Bronchial epithelial cell (primary cell): ENCODE measurements at regions not wholly inside any gene's neighbourhood (a gene's known extent, or its start where the extent isn't known, plus 50 kb on each side); places are given as distances from the start of the nearest gene placed in this dataset.
"Not testable (repeated sequence)": the region's sequence is repeated elsewhere in the genome, so short reads cannot be mapped to it uniquely, and the experiment has no call there.

ENCODE experiments used
- DNase-seq: peaks from one replicate; pipeline ENCODE4 v3.0.0-alpha.2; 2010; ENCODE audit warnings: low read depth
- FAIRE-seq: peaks from 2 replicates; lab custom pipeline; 2011; peaks lifted over from hg19 to GRCh38; lab: Jason Lieb, UNC
- H3K27me3 ChIP-seq: 2 replicates; pipeline ENCODE4 v1.5.1; 2011; ENCODE audit warnings: low read length; ENCODE audit not compliant: control insufficient read depth, insufficient read depth
- H3K36me3 ChIP-seq: 2 replicates; pipeline ENCODE4 v1.5.1; 2011; ENCODE audit warnings: low read length; ENCODE audit not compliant: control insufficient read depth, insufficient read depth
- H3K4me3 ChIP-seq: 2 replicates; pipeline ENCODE4 v1.5.1; 2011; ENCODE audit warnings: mild to moderate bottlenecking, low read depth, low read length, control low read depth
- TF ChIP-seq, protein P1 (sequence below): IDR thresholded peaks from 2 replicates; pipeline ENCODE4 v1.5.1; 2011; ENCODE audit warnings: mild to moderate bottlenecking, moderate library complexity, low read length, control low read depth, inconsistent platforms; ENCODE audit not compliant: insufficient read depth, severe bottlenecking

DNA sequence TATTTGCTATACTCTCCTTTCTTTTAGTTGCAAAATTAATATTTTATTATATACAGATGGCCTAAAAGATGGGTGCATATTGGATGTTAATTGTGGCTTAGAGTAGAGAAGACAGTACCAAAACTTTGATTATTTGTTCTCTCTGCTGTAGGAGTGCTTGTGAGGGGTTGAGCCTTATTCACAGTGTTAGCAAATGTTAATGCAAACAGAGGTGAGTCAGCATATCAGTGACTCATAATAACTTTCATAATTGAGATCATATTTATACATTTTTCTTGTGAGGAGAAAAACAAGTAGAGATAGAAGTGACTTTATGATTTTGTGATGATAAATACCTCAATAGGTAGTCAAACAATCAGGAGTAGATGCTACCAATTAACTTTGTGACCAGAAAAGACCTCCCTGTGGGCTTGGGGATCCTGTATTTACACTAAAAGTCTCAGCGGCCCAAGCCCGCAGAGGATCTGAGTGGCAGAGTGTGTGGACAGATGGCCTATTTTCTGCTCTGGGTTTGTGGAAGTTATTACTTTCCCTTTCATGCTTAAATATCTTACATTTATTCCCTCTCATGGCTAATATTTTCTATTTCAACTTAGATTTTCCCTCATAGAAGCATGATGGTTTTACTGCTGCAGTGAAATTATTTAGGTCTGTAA, 226.5 kb downstream of the TAF11L14 start:
- Histone ChIP-seq H3K36me3 (no peaks in the 10 kb centered on the region), H3K27me3 (no peaks in the 10 kb centered on the region), H3K4me3 (no peak overlapping the region)
- TF ChIP-seq, protein P1, sequence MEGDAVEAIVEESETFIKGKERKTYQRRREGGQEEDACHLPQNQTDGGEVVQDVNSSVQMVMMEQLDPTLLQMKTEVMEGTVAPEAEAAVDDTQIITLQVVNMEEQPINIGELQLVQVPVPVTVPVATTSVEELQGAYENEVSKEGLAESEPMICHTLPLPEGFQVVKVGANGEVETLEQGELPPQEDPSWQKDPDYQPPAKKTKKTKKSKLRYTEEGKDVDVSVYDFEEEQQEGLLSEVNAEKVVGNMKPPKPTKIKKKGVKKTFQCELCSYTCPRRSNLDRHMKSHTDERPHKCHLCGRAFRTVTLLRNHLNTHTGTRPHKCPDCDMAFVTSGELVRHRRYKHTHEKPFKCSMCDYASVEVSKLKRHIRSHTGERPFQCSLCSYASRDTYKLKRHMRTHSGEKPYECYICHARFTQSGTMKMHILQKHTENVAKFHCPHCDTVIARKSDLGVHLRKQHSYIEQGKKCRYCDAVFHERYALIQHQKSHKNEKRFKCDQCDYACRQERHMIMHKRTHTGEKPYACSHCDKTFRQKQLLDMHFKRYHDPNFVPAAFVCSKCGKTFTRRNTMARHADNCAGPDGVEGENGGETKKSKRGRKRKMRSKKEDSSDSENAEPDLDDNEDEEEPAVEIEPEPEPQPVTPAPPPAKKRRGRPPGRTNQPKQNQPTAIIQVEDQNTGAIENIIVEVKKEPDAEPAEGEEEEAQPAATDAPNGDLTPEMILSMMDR: no peak
- FAIRE-seq: no peak
- peak; percentile 94 for DNase-seq

DNA sequence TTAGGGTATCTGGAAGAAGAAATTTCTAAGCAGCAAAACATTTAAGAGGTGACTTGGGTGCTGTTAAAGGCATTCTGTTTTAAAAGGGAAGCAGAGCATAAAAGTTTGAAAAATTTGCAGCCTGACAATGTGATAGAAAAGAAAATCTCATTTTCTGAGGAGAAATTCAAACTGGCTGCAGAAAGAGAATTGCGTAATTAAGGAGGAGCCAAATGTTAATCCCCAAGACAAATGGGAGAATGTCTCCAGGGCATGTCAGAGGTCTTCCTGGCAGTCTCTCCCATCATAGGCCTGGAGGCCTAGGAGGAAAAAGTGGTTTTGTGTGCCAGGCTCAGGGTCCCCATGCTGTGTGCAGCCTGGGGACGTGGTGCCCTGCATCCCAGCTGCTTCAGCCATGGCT, 230.6 kb downstream of the TAF11L14 start:
- peak; percentile 52 for FAIRE-seq
- DNase-seq, H3K4me3 ChIP-seq, H3K36me3 ChIP-seq, H3K27me3 ChIP-seq: not testable (repeated sequence)

DNA sequence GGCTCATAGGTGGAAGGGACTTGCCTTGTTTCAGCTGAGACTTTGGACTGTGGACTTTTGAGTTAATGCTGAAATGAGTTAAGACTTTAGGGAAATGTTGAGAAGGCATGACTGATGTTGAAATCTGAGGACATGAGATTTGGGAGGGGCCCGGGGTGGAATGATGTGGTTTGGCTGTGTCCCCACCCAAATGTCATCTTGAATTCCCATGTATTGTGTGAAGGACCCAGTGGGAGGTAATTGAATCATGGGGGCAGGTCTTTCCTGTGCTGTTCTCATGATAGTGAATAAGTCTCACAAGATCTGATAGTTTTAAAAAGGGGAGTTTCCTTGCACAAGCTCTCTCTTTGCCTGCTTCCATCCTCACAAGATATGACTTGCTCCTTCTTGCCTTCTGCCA, 231.7 kb downstream of the TAF11L14 start:
- H3K27me3 ChIP-seq, FAIRE-seq, H3K4me3 ChIP-seq, H3K36me3 ChIP-seq: not testable (repeated sequence)
- DNase-seq: peak; percentile 88

DNA sequence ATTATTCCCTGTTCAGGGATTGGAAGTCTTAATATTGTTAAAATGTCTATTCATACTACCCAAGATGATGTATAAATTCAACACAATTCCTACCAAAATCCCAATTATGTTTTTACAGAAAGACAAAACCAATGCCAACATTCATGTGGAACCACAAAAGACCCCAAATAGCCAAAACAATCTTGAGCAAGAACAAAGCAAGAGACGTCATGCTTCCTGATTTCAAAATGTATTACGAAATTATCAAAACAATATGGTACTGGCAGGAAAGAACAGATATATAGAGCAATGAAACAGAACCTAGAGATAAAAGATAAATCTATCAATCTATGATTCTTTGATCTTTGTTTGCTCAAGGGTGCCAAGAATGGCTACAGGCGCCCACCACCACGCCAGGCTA, 237.9 kb downstream of the TAF11L14 start:
- TF ChIP-seq, protein P1: no peak
- no peaks in the 10 kb centered on the region for H3K36me3 ChIP-seq
- DNase-seq (no peak), FAIRE-seq (no peak)
- no peak overlapping the region for H3K4me3 ChIP-seq
- no peaks in the 10 kb centered on the region for H3K27me3 ChIP-seq

DNA sequence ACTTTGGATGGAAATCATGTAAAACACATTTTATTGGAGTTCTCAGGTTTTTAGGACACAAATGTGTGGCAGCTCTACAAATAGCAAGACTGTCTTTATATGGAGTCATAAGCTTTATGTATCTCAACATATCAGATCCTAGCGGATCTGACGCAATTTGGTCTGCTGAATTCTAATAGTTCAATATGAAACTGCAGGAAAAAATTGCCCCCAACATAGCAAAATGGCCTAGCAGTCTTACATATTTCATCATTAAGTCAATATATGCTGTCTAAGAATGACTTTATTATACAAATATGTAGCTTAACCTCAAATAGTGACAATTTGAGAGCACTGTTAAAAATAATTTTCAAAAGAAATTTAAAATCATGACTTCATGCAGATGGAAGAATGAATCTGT, 244.3 kb downstream of the TAF11L14 start:
- Histone ChIP-seq H3K36me3 (no peaks in the 10 kb centered on the region), H3K4me3 (no peak overlapping the region), H3K27me3 (no peaks in the 10 kb centered on the region)
- DNase-seq: no peak
- no peak for FAIRE-seq
- TF ChIP-seq, protein P1: no peak

DNA sequence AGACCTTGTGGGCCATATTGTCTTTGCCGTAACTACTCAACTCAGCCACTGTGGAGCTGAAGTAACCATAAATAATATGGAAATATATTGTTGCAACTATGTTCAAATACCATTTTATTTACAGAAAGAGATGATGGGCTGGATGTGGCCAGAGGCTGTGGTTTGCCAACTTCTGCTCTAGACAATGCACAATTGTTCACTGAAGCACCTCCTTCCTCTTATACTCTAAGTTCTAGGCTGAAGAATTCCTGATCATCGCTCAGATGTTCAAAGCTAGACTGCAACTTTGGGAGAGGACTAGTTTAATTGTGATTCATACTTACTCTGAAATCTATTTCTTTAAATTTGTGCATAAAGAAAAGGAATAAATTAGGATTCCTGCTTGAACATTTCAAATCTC, 245.0 kb downstream of the TAF11L14 start:
- Histone ChIP-seq H3K36me3 (no peaks in the 10 kb centered on the region), H3K27me3 (no peaks in the 10 kb centered on the region), H3K4me3 (no peak overlapping the region)
- FAIRE-seq (no peak), DNase-seq (no peak)
- TF ChIP-seq, protein P1: no peak

DNA sequence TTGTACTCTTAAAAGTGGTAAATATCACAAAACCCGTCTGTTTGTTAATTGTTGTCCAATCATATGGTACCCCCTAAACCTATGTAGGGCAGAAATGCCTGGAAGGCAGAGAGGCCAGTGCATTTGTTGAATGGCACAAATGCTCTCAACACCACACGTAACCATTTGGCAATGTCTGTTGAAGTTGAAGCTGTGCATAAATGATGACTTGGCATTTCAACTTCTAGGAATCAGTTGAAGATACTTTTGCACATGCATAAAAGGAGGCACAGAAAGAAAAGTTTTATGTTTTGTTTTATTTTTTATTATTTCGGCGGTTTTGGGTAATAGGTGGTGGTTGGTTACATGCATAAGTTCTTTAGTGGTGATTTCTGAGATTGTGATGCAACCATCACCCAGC, 246.6 kb downstream of the TAF11L14 start:
- no peak overlapping the region for H3K4me3 ChIP-seq
- DNase-seq (no peak), FAIRE-seq (no peak)
- no peaks in the 10 kb centered on the region for H3K36me3 ChIP-seq
- H3K27me3 ChIP-seq: no peaks in the 10 kb centered on the region
- TF ChIP-seq, protein P1: no peak
